ENCODE measurements at regions not wholly inside any gene's neighbourhood (a gene's known extent, or its start where the extent isn't known, plus 50 kb on each side); places are given as distances from the start of the nearest gene placed in this dataset.
A peak's percentile ranks its signal among the peaks of the same experiment; 100 is the strongest.

- peak in 1 of 2 donors; percentile 31 for DNase-seq (ENCODE audit: low spot score in 2 of 2)
- 68 to 74% methylated on average over 4 of the region's 4 CpGs for WGBS, 2 donors
- no peak for TF ChIP-seq CTCF (IDR thresholded peaks at IDR 0.05)
- no peak for TF ChIP-seq POLR2A (IDR thresholded peaks at IDR 0.05)
- H3K4me3 ChIP-seq (ENCODE audit: low read depth, poor library complexity, severe bottlenecking): no peak overlapping the region
- intact Hi-C loops (cut with DNase I; ENCODE audit: low total_unique reads): no loop called here
Observed at GRCh38 chr9:93801120-93801519, 154.0 kb downstream of the BARX1 start.

GRCh38 chr9:93792358-93792757 is 162.8 kb downstream of the BARX1 start:
- intact Hi-C loops (cut with DNase I; ENCODE audit: low total_unique reads): no loop called here

GRCh38 chr9:93786204-93786603 is 169.0 kb downstream of the BARX1 start:
- intact Hi-C loops (cut with DNase I; ENCODE audit: low total_unique reads): no loop called here
- TF ChIP-seq POLR2A (IDR thresholded peaks at IDR 0.05): no peak
- no peak for TF ChIP-seq CTCF (IDR thresholded peaks at IDR 0.05)

More at GRCh38 chr9:93792358-93792757, 162.8 kb downstream of the BARX1 start:
- no peak for DNase-seq (ENCODE audit: low spot score in 2 of 2)
- WGBS, 2 donors: 92 to 97% methylated on average over 1 of the region's 1 CpG
- H3K4me3 ChIP-seq (ENCODE audit: low read depth, poor library complexity, severe bottlenecking): no peak overlapping the region
- TF ChIP-seq CTCF (IDR thresholded peaks at IDR 0.05): no peak
- no peak for TF ChIP-seq POLR2A (IDR thresholded peaks at IDR 0.05)

DNA sequence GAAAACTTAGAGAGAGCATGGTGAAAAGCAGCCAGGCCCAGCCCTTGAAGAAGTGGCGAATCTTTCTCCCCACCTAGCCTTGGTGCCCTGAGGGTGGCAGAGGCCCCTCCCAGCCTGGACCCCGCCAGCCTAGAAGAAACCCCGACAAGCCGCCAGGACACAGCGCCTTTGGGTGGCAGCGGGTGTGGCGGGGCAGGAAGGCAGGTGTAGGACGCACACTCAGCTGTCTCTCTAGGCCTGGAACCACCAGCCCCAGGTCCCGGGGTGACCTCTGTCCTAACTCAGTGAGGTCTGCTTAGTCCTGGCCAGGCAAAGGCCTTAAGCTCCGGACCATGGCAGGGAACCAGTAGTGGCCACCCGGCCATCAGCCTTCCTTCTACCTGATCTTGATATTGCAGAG is 178.3 kb downstream of the BARX1 start:
- no peak overlapping the region for H3K4me3 ChIP-seq (ENCODE audit: low read depth, poor library complexity, severe bottlenecking)
- TF ChIP-seq CTCF (IDR thresholded peaks at IDR 0.05): no peak
- TF ChIP-seq POLR2A (IDR thresholded peaks at IDR 0.05): no peak
- WGBS, 2 donors: 85 to 88% methylated on average over 11 of the region's 11 CpGs
- DNase-seq (ENCODE audit: low spot score in 2 of 2): no peak
- intact Hi-C loops (cut with DNase I; ENCODE audit: low total_unique reads): no loop called here

More at GRCh38 chr9:93786204-93786603, 169.0 kb downstream of the BARX1 start:
- no peak for DNase-seq (ENCODE audit: low spot score in 2 of 2)
- H3K4me3 ChIP-seq (ENCODE audit: low read depth, poor library complexity, severe bottlenecking): no peak overlapping the region
- 79 to 84% methylated on average over 2 of the region's 2 CpGs for WGBS, 2 donors

- no peak for DNase-seq (ENCODE audit: low spot score in 2 of 2)
- WGBS, 2 donors: 74 to 79% methylated on average over 1 of the region's 1 CpG
- intact Hi-C loops (cut with DNase I; ENCODE audit: low total_unique reads): no loop called here
- H3K4me3 ChIP-seq (ENCODE audit: low read depth, poor library complexity, severe bottlenecking): no peak overlapping the region
- TF ChIP-seq POLR2A (IDR thresholded peaks at IDR 0.05): no peak
- TF ChIP-seq CTCF (IDR thresholded peaks at IDR 0.05): no peak
Observed at GRCh38 chr9:93776256-93776655, 178.9 kb downstream of the BARX1 start.

- TF ChIP-seq CTCF (IDR thresholded peaks at IDR 0.05) (no peak), POLR2A (IDR thresholded peaks at IDR 0.05) (no peak)
- intact Hi-C loops (cut with DNase I; ENCODE audit: low total_unique reads): no loop called here
- WGBS, 2 donors: 86% methylated on average over 8 of the region's 8 CpGs
- H3K4me3 ChIP-seq (ENCODE audit: low read depth, poor library complexity, severe bottlenecking): no peak overlapping the region
- no peak for DNase-seq (ENCODE audit: low spot score in 2 of 2)
Observed at GRCh38 chr9:93774331-93775102, 180.6 kb downstream of the BARX1 start.
